MM.1S (cell line): ENCODE measurements at regions not wholly inside any gene's neighbourhood (a gene's known extent, or its start where the extent isn't known, plus 50 kb on each side); places are given as distances from the start of the nearest gene placed in this dataset.

Experiments used
- EZH2 ChIP-seq: fragments of 300-600 bp; sonication (generic); optimal IDR thresholded peaks from 2 replicates; pipeline ENCODE3; 2017; ENCODE audit warnings: low read depth, mild to moderate bottlenecking, antibody characterized with exemption, low read length, mixed read lengths
- TF ChIP-seq, protein P1 (sequence below): fragments of 300-600 bp; sonication (generic); IDR thresholded peaks from 2 replicates; pipeline ENCODE4 v1.5.1; 2016; ENCODE audit warnings: antibody characterized with exemption, low read length, mixed read lengths

DNA sequence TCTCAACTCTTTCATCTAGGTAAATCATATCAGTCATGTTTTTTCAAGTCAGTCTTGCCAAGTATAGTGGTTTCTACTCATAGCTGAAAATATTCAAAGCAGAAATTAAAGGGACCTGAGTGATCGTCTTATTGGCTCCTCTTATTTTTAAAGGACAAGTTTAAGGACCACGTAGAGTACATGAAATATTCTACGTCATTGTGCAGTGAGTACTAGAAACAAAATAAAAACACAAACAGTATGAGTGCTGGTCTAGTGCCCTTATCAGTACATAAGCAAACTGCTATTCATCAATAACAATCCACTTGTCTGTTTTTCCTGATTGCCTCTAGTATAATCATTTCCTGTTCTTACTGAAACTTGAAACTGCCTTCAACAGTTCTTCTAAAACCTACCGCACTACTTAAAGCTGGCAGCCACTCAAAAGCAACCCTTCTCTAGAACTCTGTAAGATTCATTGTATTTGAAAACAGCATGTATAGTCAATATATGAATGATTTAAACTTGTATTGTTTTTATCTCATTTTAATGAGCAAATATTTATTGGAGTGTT, 853.7 kb downstream of the TAF11L14 start:
- TF ChIP-seq, protein P1, sequence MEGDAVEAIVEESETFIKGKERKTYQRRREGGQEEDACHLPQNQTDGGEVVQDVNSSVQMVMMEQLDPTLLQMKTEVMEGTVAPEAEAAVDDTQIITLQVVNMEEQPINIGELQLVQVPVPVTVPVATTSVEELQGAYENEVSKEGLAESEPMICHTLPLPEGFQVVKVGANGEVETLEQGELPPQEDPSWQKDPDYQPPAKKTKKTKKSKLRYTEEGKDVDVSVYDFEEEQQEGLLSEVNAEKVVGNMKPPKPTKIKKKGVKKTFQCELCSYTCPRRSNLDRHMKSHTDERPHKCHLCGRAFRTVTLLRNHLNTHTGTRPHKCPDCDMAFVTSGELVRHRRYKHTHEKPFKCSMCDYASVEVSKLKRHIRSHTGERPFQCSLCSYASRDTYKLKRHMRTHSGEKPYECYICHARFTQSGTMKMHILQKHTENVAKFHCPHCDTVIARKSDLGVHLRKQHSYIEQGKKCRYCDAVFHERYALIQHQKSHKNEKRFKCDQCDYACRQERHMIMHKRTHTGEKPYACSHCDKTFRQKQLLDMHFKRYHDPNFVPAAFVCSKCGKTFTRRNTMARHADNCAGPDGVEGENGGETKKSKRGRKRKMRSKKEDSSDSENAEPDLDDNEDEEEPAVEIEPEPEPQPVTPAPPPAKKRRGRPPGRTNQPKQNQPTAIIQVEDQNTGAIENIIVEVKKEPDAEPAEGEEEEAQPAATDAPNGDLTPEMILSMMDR: no peak
- no peak for TF ChIP-seq EZH2
